HUES48 (cell line): ENCODE measurements at regions not wholly inside any gene's neighbourhood (a gene's known extent, or its start where the extent isn't known, plus 50 kb on each side); places are given as distances from the start of the nearest gene placed in this dataset.
"Not testable (repeated sequence)": the region's sequence is repeated elsewhere in the genome, so short reads cannot be mapped to it uniquely, and the experiment has no call there.

Experiments
- H3K27ac ChIP-seq: one replicate; pipeline ENCODE4 v1.7.0; 2013; ENCODE audit warnings: low read depth, low read length, inconsistent platforms
- H3K27me3 ChIP-seq: 2 replicates; pipeline ENCODE4 v1.6.1; 2013; ENCODE audit warnings: mild to moderate bottlenecking, low read length; ENCODE audit not compliant: control insufficient read depth, insufficient read depth
- H3K36me3 ChIP-seq: 2 replicates; pipeline ENCODE4 v1.6.1; 2013; ENCODE audit warnings: low read length; ENCODE audit not compliant: control insufficient read depth, insufficient read depth
- H3K4me1 ChIP-seq: 2 replicates; pipeline ENCODE4 v1.6.1; 2013; ENCODE audit warnings: mild to moderate bottlenecking, low read length; ENCODE audit not compliant: control insufficient read depth, insufficient read depth
- H3K4me3 ChIP-seq: 2 replicates; pipeline ENCODE4 v1.5.1; 2013; ENCODE audit warnings: mild to moderate bottlenecking, low read depth, low read length
- H3K9ac ChIP-seq: 2 replicates; pipeline ENCODE4 v1.6.1; 2013; ENCODE audit warnings: mild to moderate bottlenecking, low read depth, low read length, moderate library complexity
- H3K9me3 ChIP-seq: 2 replicates; pipeline ENCODE4 v1.6.1; 2013; ENCODE audit warnings: low read length; ENCODE audit not compliant: control insufficient read depth, insufficient read depth

- Histone ChIP-seq H3K9me3 (no peaks in the 10 kb centered on the region), H3K36me3 (no peaks in the 10 kb centered on the region), H3K4me3 (no peak overlapping the region), H3K4me1 (no peaks in the 10 kb centered on the region), H3K27ac (no peak overlapping the region), H3K9ac (no peak overlapping the region), H3K27me3 (peaks cover 53% of the 10 kb centered on the region)
Observed at GRCh38 chrX:115357326-115358120, 68.0 kb downstream of the LUZP4 start.

- not testable (repeated sequence) for H3K9me3 ChIP-seq, H3K36me3 ChIP-seq, H3K27ac ChIP-seq, H3K4me3 ChIP-seq, H3K4me1 ChIP-seq, H3K9ac ChIP-seq
- H3K27me3 ChIP-seq, result peaks cover 49% of the 10 kb centered on the region
Observed at GRCh38 chrX:115359508-115359907, 70.0 kb downstream of the LUZP4 start.

- H3K9me3 ChIP-seq, result no peaks in the 10 kb centered on the region
- H3K27ac ChIP-seq, result no peak overlapping the region
- H3K9ac ChIP-seq, result no peak overlapping the region
- H3K4me1 ChIP-seq, result 0 out of 2 replicates have a peak, but pooled peaks cover 4% of the 10 kb centered on the region
- H3K4me3 ChIP-seq, result no peak overlapping the region
- peaks cover 42% of the 10 kb centered on the region for H3K27me3 ChIP-seq
- H3K36me3 ChIP-seq, result no peaks in the 10 kb centered on the region
Observed at GRCh38 chrX:115360220-115360781, 70.8 kb downstream of the LUZP4 start.

- Histone ChIP-seq H3K4me1 (0 out of 2 replicates have a peak, but pooled peaks cover 4% of the 10 kb centered on the region), H3K9me3 (no peaks in the 10 kb centered on the region), H3K4me3 (no peak overlapping the region), H3K9ac (no peak overlapping the region), H3K27me3 (peaks cover 24% of the 10 kb centered on the region), H3K27ac (no peak overlapping the region), H3K36me3 (no peaks in the 10 kb centered on the region)
Observed at GRCh38 chrX:115362334-115363095, 73.0 kb downstream of the LUZP4 start.

GRCh38 chrX:115363372-115363771 lies 73.9 kb downstream of the LUZP4 start:
- Histone ChIP-seq H3K27ac (no peak overlapping the region), H3K4me3 (no peak overlapping the region), H3K36me3 (no peaks in the 10 kb centered on the region), H3K9ac (no peak overlapping the region), H3K9me3 (no peaks in the 10 kb centered on the region), H3K27me3 (peaks cover 21% of the 10 kb centered on the region), H3K4me1 (0 out of 2 replicates have a peak, but pooled peaks cover 4% of the 10 kb centered on the region)

GRCh38 chrX:115363897-115364296 lies 74.4 kb downstream of the LUZP4 start:
- Histone ChIP-seq H3K36me3 (no peaks in the 10 kb centered on the region), H3K4me3 (no peak overlapping the region), H3K27ac (no peak overlapping the region), H3K9ac (no peak overlapping the region), H3K27me3 (peaks cover 16% of the 10 kb centered on the region), H3K4me1 (0 out of 2 replicates have a peak, but pooled peaks cover 4% of the 10 kb centered on the region), H3K9me3 (no peaks in the 10 kb centered on the region)

- H3K9me3 ChIP-seq, result no peaks in the 10 kb centered on the region
- H3K27ac ChIP-seq, result no peak overlapping the region
- H3K4me3 ChIP-seq, result no peak overlapping the region
- peaks cover 13% of the 10 kb centered on the region for H3K27me3 ChIP-seq
- H3K4me1 ChIP-seq, result 0 out of 2 replicates have a peak, but pooled peaks cover 4% of the 10 kb centered on the region
- no peak overlapping the region for H3K9ac ChIP-seq
- no peaks in the 10 kb centered on the region for H3K36me3 ChIP-seq
Observed at GRCh38 chrX:115364670-115365069, 75.2 kb downstream of the LUZP4 start.

GRCh38 chrX:115366535-115366934 lies 77.0 kb downstream of the LUZP4 start:
- no peak overlapping the region for H3K27ac ChIP-seq
- peaks cover 11% of the 10 kb centered on the region for H3K27me3 ChIP-seq
- H3K9me3 ChIP-seq, result no peaks in the 10 kb centered on the region
- H3K4me3 ChIP-seq, result no peak overlapping the region
- H3K9ac ChIP-seq, result no peak overlapping the region
- H3K36me3 ChIP-seq, result no peaks in the 10 kb centered on the region
- H3K4me1 ChIP-seq, result 0 out of 2 replicates have a peak, but pooled peaks cover 6% of the 10 kb centered on the region

GRCh38 chrX:115367455-115367854 lies 77.9 kb downstream of the LUZP4 start:
- H3K4me1 ChIP-seq, result peaks cover 13% of the 10 kb centered on the region
- H3K36me3 ChIP-seq, result no peaks in the 10 kb centered on the region
- H3K9ac ChIP-seq, result no peak overlapping the region
- no peak overlapping the region for H3K27ac ChIP-seq
- H3K9me3 ChIP-seq, result no peaks in the 10 kb centered on the region
- no peak overlapping the region for H3K4me3 ChIP-seq
- peaks cover 14% of the 10 kb centered on the region for H3K27me3 ChIP-seq

- H3K27ac ChIP-seq, result no peak overlapping the region
Observed at GRCh38 chrX:115367951-115368350, 78.4 kb downstream of the LUZP4 start.

GRCh38 chrX:115368876-115369275 lies 79.4 kb downstream of the LUZP4 start:
- Histone ChIP-seq H3K27ac (no peak overlapping the region), H3K4me1 (peaks cover 28% of the 10 kb centered on the region), H3K9ac (no peak overlapping the region), H3K4me3 (no peak overlapping the region), H3K36me3 (no peaks in the 10 kb centered on the region), H3K27me3 (peaks cover 15% of the 10 kb centered on the region), H3K9me3 (no peaks in the 10 kb centered on the region)

More at GRCh38 chrX:115367951-115368350, 78.4 kb downstream of the LUZP4 start:
- peaks cover 18% of the 10 kb centered on the region for H3K4me1 ChIP-seq
- H3K4me3 ChIP-seq, result no peak overlapping the region
- no peak overlapping the region for H3K9ac ChIP-seq
- H3K27me3 ChIP-seq, result peaks cover 17% of the 10 kb centered on the region
- no peaks in the 10 kb centered on the region for H3K9me3 ChIP-seq
- H3K36me3 ChIP-seq, result no peaks in the 10 kb centered on the region
